Activated naive CD8-positive, alpha-beta T cell treated with anti-CD3 and anti-CD28 coated beads for 36 hours (primary cell): ENCODE measurements at regions not wholly inside any gene's neighbourhood (a gene's known extent, or its start where the extent isn't known, plus 50 kb on each side); places are given as distances from the start of the nearest gene placed in this dataset.

Experiments
- DNase-seq: peaks from one replicate; pipeline ENCODE4 v3.0.0; 2021
- H3K27ac Mint-ChIP-seq: one replicate; pipeline ENCODE4 v1.8.0; 2022; ENCODE audit warnings: mild to moderate bottlenecking, moderate library complexity, mixed read lengths
- H3K27me3 Mint-ChIP-seq: one replicate; pipeline ENCODE4 v1.8.0; 2022; ENCODE audit warnings: mild to moderate bottlenecking, mixed read lengths
- H3K36me3 Mint-ChIP-seq: one replicate; pipeline ENCODE4 v1.8.0; 2021; ENCODE audit warnings: mild to moderate bottlenecking, mixed read lengths
- H3K4me1 Mint-ChIP-seq: one replicate; pipeline ENCODE4 v1.8.0; 2021; ENCODE audit warnings: mixed read lengths
- H3K4me3 Mint-ChIP-seq: one replicate; pipeline ENCODE4 v1.8.0; 2022; ENCODE audit warnings: mild to moderate bottlenecking, moderate library complexity, mixed read lengths
- H3K9me3 Mint-ChIP-seq: one replicate; pipeline ENCODE4 v1.8.0; 2022; ENCODE audit warnings: mixed read lengths

DNA sequence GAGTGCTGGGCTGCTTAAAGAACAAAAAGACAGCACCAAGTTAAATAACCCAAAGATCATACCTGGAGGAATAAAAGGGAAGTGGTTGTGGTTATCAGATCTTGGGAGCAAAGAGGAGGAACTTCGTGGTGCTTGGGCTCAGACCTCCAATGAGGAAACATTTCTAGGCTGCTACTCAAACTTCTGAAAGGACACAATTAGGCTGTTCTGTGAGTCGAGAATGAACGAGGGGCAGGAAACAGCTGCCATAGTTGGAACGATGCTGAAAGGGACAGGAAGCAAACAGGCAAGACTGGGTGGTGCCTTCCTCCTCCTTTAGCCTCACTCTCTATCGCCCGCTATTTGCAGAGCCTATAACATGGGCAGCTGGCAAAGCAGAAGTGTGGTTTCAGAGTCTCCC lies 276.3 kb upstream of the ARRDC4 start:
- peaks cover 7% of the 10 kb centered on the region for H3K27me3 Mint-ChIP-seq
- H3K36me3 Mint-ChIP-seq, result no peaks in the 10 kb centered on the region
- H3K4me1 Mint-ChIP-seq, result peaks cover 3% of the 10 kb centered on the region
- DNase-seq, result no peak
- H3K27ac Mint-ChIP-seq, result no peak overlapping the region
- H3K9me3 Mint-ChIP-seq, result peaks cover 2% of the 10 kb centered on the region
- H3K4me3 Mint-ChIP-seq, result no peak overlapping the region

DNA sequence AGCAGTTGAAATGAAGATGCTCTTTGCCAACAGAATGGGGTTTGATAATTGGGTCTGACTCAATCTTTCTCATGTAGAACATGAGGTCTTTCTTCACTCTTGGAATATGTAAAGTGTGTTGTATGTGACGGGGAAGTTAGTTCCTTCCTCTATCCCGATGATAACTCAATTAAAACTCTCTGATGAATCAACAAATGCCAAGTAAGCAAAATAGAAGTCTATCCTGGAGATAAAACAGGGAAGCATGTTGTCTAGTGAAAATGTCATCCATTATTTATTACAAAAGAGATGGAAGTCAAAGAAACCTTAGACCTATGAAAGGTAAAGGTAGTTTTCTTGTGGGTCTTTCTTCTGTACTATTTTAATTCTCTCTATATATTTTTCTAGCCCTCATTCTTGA lies 274.2 kb upstream of the ARRDC4 start:
- Mint-ChIP-seq H3K9me3 (peaks cover 2% of the 10 kb centered on the region), H3K27ac (no peak overlapping the region), H3K36me3 (no peaks in the 10 kb centered on the region), H3K4me1 (peaks cover 3% of the 10 kb centered on the region), H3K27me3 (peaks cover 7% of the 10 kb centered on the region), H3K4me3 (no peak overlapping the region)
- no peak for DNase-seq

DNA sequence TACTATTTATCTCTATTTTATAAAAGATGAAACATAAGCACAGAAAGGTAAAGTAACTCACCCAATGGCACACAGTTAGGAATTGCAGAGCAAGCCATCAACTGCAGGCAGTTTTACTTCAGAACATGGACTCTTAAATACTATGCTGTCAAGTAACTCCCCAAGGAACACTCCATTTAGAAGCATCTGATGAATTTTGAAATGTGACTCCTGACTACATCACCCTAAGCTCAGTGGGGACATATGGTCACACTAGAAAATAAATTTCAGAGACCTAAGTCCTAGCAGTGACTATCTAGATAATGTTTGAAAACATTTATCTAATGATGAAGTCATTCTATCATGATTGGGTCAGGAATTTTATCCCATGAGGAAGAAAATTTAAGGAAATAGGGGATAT lies 272.8 kb upstream of the ARRDC4 start:
- H3K9me3 Mint-ChIP-seq, result peaks cover 2% of the 10 kb centered on the region
- no peak overlapping the region for H3K4me3 Mint-ChIP-seq
- peaks cover 3% of the 10 kb centered on the region for H3K4me1 Mint-ChIP-seq
- no peak for DNase-seq
- H3K27ac Mint-ChIP-seq, result no peak overlapping the region
- peaks cover 7% of the 10 kb centered on the region for H3K27me3 Mint-ChIP-seq
- no peaks in the 10 kb centered on the region for H3K36me3 Mint-ChIP-seq

DNA sequence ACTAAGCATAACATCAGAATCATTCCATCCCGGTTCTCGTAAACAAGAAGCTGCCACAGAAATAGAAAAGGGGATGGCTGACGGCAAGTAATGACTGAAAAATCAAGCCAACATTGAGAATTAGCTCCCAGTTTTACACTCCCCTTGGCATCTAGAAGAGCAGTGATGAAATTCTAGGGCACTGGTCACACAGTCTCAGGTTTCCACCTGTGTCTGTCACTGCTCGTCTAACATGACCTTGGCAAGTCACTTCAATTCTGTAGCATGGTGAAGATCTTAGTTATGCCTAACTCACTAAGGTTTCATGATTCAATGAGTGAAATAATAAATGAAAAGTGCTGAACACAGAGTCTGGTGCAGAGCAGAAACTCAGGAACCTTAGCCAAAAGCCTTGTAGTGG lies 272.3 kb upstream of the ARRDC4 start:
- Mint-ChIP-seq H3K36me3 (no peaks in the 10 kb centered on the region), H3K4me3 (no peak overlapping the region), H3K27me3 (peaks cover 7% of the 10 kb centered on the region), H3K4me1 (peaks cover 3% of the 10 kb centered on the region), H3K27ac (no peak overlapping the region), H3K9me3 (no peaks in the 10 kb centered on the region)
- DNase-seq, result no peak

DNA sequence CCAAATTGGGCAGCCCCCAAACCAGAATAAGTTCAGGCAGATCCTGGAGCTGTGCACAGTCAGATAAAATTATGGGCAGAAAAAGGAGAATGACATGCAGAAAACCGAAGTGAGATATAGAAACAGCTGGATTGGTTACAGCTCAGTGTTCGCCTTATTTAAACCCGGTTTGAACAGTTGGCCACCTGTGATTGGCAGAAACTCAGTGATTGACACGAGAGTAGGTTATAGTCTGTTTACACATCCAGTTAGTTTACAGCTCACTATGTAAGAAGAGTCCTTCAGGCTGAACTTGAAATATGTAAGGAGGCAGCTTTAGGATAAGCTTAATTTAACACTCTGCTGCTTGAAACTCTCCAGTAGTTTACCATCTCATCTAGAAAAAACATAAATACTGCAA lies 271.6 kb upstream of the ARRDC4 start:
- Mint-ChIP-seq H3K4me1 (peaks cover 3% of the 10 kb centered on the region), H3K36me3 (no peaks in the 10 kb centered on the region), H3K27me3 (peaks cover 10% of the 10 kb centered on the region), H3K4me3 (no peak overlapping the region), H3K27ac (no peak overlapping the region), H3K9me3 (no peaks in the 10 kb centered on the region)
- no peak for DNase-seq

DNA sequence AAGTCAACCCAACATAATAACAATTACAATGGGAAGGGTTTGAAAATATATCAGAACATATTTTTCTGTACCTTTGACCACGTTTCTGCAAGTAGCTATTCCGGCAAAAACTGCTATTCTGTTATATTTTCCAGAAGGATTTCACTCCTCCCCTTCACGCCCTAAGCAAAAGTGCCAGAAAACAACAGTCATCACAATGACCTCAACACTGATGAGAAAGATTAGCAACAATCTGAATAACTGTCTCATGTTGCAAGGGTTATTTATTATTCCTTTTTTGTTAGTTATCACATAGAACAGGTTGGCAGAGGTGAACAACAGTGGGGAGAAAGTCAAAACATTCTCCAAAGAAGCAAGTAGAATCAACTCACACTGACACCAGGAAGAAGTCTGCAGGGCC lies 269.4 kb upstream of the ARRDC4 start:
- no peak for DNase-seq
- no peak overlapping the region for H3K4me3 Mint-ChIP-seq
- no peaks in the 10 kb centered on the region for H3K9me3 Mint-ChIP-seq
- no peaks in the 10 kb centered on the region for H3K36me3 Mint-ChIP-seq
- H3K4me1 Mint-ChIP-seq, result no peaks in the 10 kb centered on the region
- H3K27ac Mint-ChIP-seq, result no peak overlapping the region
- peaks cover 10% of the 10 kb centered on the region for H3K27me3 Mint-ChIP-seq

DNA sequence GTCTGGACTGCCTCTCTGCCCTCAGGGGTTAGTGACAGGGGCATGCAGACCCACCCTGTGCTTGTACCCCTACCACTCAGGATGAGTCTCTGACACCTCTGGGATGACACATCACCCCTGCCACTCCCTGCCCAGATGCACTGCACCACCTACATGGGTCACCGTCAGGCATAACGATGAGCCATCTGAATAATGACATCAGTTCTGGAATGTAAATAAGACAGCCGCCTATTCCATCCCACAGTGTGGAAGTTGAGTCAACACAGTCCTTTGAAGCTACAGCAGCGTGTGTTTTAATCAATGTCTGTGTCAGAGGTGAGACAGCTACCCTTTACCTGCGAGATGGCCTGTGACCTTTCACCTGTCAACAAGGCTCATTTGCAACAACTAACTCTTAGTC lies 268.7 kb upstream of the ARRDC4 start:
- H3K4me3 Mint-ChIP-seq, result no peak overlapping the region
- H3K27ac Mint-ChIP-seq, result no peak overlapping the region
- H3K4me1 Mint-ChIP-seq, result no peaks in the 10 kb centered on the region
- H3K9me3 Mint-ChIP-seq, result no peaks in the 10 kb centered on the region
- H3K36me3 Mint-ChIP-seq, result no peaks in the 10 kb centered on the region
- H3K27me3 Mint-ChIP-seq, result peaks cover 7% of the 10 kb centered on the region
- no peak for DNase-seq

DNA sequence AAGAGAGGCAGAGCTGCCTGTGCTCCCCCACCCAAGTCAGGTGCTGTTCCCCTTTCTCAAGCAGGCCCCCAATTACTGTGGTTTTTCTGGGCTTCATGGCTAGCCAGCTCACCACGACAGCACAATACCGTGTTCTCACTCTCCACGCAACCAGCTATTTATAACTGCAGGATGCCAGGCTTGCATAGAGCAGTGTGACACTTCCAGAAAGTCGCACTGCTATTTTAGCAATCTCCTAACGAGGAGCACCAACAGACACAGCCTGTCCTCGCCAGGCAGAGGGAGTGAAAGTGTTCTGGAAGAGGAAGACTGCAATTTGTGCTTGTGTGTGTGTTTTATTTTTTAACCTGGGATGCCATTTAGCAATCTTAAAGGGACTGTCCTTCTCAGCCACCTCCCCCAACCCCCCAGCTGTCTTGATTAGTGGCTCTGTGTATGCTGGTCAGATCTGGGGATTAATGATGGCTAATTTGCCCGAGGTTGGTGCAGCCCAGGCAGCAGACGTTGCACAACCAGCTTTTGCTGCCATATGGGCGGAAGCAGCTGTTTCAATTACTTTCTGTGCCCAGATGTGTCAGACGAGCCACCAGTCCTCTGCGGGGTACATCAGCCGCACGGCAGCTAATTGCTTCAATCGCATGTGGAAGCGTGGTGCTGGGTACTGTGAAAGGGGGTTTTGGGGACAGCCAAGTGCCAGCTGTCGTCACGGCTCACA lies 268.0 kb upstream of the ARRDC4 start:
- no peak for DNase-seq
- H3K27ac Mint-ChIP-seq, result no peak overlapping the region
- no peaks in the 10 kb centered on the region for H3K9me3 Mint-ChIP-seq
- H3K36me3 Mint-ChIP-seq, result no peaks in the 10 kb centered on the region
- peaks cover 7% of the 10 kb centered on the region for H3K27me3 Mint-ChIP-seq
- no peak overlapping the region for H3K4me3 Mint-ChIP-seq
- no peaks in the 10 kb centered on the region for H3K4me1 Mint-ChIP-seq

DNA sequence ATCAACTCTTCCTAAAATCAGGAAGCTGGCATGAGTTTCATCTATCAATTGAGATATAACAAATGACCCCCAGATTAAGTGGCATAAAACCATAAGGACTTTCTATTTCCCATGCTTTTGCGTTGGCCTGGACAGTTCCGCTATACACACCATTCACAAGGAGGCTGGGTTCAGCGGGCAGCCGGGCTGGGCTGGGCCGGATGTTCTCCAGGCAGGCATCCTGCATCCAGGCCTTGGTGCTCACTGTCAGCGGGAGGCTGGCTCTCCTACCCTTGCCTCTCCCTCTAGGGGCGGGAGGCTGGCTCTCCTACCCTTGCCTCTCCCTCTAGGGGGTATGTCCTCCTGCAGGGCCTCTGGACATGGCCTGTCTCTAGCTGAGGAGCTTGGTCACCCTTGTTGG lies 266.0 kb upstream of the ARRDC4 start:
- H3K36me3 Mint-ChIP-seq, result no peaks in the 10 kb centered on the region
- DNase-seq, result no peak
- H3K27ac Mint-ChIP-seq, result no peak overlapping the region
- no peak overlapping the region for H3K4me3 Mint-ChIP-seq
- peaks cover 7% of the 10 kb centered on the region for H3K27me3 Mint-ChIP-seq
- H3K9me3 Mint-ChIP-seq, result no peaks in the 10 kb centered on the region
- H3K4me1 Mint-ChIP-seq, result no peaks in the 10 kb centered on the region

DNA sequence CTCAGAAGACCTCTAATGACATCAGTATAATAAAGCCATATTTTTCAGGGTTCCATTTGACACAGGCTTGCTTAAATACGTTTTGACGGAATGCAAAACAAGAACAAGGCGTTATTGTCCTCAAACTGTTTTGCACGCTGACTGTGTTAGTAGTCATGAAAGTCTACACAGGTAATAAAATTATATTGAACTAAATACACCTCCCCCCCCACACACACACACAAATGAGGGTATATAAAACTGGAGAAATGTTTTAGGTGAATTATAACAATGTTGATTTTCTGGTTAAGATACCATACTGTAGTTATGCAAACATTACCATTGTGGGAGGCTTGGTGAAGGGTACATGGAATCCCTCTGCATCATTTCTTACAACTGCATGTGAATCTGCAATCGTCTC lies 257.1 kb upstream of the ARRDC4 start:
- no peak for DNase-seq
- H3K9me3 Mint-ChIP-seq, result no peaks in the 10 kb centered on the region
- no peak overlapping the region for H3K27ac Mint-ChIP-seq
- no peaks in the 10 kb centered on the region for H3K4me1 Mint-ChIP-seq
- no peaks in the 10 kb centered on the region for H3K27me3 Mint-ChIP-seq
- H3K36me3 Mint-ChIP-seq, result no peaks in the 10 kb centered on the region
- no peak overlapping the region for H3K4me3 Mint-ChIP-seq

DNA sequence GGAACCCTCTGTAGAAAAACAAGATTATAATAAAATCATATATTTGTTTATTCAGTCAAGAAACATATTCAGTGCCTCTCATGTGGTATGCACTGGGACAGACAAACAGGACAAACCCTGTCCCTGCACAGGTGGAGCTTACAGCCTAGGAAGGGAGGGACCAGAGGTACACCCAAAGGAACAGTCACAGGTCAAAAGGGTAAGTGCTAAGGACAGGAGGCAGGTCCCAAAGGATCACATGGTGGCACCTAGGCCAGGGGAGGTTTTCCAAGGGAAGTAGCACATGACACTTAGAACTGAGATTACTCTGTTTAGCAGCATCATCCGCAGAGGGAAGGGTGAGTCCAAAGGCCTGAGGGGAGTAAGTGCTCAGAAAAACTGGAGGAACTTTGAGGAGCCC lies 254.4 kb upstream of the ARRDC4 start:
- Mint-ChIP-seq H3K27me3 (no peaks in the 10 kb centered on the region), H3K4me1 (no peaks in the 10 kb centered on the region), H3K4me3 (no peak overlapping the region), H3K9me3 (no peaks in the 10 kb centered on the region), H3K27ac (no peak overlapping the region), H3K36me3 (no peaks in the 10 kb centered on the region)
- no peak for DNase-seq

DNA sequence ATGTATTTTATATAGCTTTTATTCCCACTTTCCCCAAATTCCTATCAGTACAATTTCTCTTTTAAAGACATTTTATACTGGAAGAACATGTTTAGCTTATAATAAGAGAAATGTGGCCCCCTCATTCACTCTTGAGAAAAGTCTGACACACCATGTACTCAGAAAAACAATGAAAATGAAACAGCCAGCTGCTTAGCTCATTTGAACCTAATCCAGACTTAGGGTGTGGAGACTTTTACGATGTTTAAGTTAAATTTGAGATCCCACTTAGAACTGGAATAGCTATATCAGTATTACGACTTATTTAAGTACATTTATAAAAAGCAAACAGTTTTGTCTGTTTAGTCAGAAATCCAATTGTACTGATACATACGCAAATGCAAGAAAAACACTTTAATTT lies 252.3 kb upstream of the ARRDC4 start:
- Mint-ChIP-seq H3K9me3 (no peaks in the 10 kb centered on the region), H3K4me3 (no peak overlapping the region)

DNA sequence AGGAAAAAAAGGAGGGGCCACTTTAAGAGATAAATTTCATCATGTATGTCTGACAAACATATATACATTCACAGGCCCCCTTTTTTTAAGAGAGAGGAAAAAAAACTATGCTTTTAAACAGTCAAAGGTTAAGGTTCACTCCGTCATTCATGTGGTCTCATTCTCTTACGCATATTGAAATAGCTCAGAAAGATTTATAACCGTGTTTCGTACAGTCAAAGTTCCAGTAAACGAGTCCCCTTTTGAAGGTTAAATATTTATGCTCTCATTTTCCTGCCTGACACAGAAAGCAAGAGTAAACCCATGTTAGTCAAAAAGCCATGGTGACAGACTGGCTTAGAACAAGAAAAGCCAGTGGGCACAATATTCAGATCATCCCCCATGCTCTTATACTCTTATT lies 248.0 kb upstream of the ARRDC4 start:
- Mint-ChIP-seq H3K9me3 (no peaks in the 10 kb centered on the region), H3K27me3 (no peaks in the 10 kb centered on the region), H3K27ac (no peak overlapping the region), H3K36me3 (no peaks in the 10 kb centered on the region), H3K4me1 (no peaks in the 10 kb centered on the region), H3K4me3 (no peak overlapping the region)
- no peak for DNase-seq

More for the DNA sequence above, 252.3 kb upstream of the ARRDC4 start:
- Mint-ChIP-seq H3K36me3 (no peaks in the 10 kb centered on the region), H3K27ac (no peak overlapping the region), H3K27me3 (no peaks in the 10 kb centered on the region), H3K4me1 (no peaks in the 10 kb centered on the region)
- DNase-seq, result no peak

DNA sequence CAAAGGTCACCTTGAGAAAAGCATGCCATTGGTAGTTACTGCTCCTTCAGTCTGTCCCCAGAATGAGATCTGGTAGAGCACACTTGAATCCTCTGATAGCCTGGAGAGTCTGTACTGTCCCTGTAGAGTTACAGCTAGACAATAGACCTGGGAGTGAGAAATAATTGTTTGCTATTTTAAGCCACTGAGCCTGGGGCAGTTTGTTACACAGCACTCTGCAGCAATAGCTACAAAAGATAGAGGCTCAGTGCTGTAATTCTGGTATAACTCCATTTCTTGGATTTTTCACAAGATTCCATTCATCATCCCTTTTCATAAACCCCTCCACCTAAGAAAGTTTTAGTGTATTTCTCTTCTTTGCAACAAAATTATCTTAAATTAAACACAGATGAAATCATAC lies 242.7 kb upstream of the ARRDC4 start:
- Mint-ChIP-seq H3K4me1 (no peaks in the 10 kb centered on the region), H3K27me3 (no peaks in the 10 kb centered on the region), H3K9me3 (peaks cover 5% of the 10 kb centered on the region), H3K36me3 (no peaks in the 10 kb centered on the region), H3K27ac (no peak overlapping the region), H3K4me3 (no peak overlapping the region)
- DNase-seq, result no peak

DNA sequence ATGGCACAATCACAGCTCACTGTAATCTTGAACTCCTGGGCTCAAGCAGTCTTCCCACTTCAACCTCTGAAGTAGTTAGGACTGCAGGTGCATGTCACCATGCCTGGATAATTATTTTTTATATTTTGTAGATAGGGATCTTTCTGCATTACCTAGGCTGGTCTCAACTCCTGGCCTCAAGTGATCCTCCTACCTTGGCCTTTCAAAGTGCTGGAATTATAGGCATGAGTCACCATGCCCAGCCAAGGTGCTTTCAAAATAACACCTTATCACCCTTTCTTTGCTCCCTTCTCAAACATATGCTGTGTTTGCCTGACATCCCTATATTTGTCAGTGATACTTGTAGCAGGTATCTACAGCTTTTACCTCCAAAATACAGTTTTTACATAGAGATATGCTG lies 242.0 kb upstream of the ARRDC4 start:
- Mint-ChIP-seq H3K27me3 (no peaks in the 10 kb centered on the region), H3K27ac (no peak overlapping the region), H3K4me1 (no peaks in the 10 kb centered on the region), H3K9me3 (peaks cover 5% of the 10 kb centered on the region), H3K36me3 (no peaks in the 10 kb centered on the region), H3K4me3 (no peak overlapping the region)
- no peak for DNase-seq

DNA sequence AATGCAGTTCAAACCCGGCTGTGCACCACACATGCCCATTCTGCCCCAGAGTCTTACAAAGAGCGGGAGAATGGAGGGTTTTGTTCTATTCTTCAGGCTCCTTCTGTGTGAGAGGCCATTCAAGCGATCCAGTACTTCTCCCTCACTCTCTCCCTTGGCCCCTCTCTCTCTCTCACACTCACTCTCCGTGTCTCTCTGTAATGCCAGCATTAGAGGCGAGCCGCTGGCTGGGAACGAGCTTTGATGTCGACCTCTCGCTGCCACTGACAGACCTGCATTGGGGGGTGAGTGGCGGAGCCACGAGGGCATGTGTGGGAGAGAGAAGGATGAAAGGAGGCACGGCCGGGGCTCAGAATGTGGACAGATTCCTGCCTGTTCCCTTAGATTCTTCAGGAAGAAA lies 231.7 kb upstream of the ARRDC4 start:
- Mint-ChIP-seq H3K9me3 (no peaks in the 10 kb centered on the region), H3K4me3 (no peak overlapping the region)

More for the DNA sequence above, 231.7 kb upstream of the ARRDC4 start:
- Mint-ChIP-seq H3K4me1 (no peaks in the 10 kb centered on the region), H3K27ac (no peak overlapping the region), H3K36me3 (no peaks in the 10 kb centered on the region), H3K27me3 (peaks cover 3% of the 10 kb centered on the region)
- no peak for DNase-seq
